Loucy (cell line): ENCODE measurements at regions not wholly inside any gene's neighbourhood (a gene's known extent, or its start where the extent isn't known, plus 50 kb on each side); places are given as distances from the start of the nearest gene placed in this dataset.

Source experiments
- H2AFZ ChIP-seq: fragments of 200-600 bp; sonication (generic); 2 replicates; pipeline ENCODE4 v1.6.0; 2016; ENCODE audit warnings: antibody characterized with exemption, mild to moderate bottlenecking, low read length, moderate library complexity
- H3F3A ChIP-seq: fragments of 200-600 bp; 2 replicates; pipeline ENCODE4 v1.6.0; 2016; ENCODE audit warnings: antibody characterized with exemption, low read depth, mild to moderate bottlenecking
- H3K27me3 ChIP-seq: fragments of 200-600 bp; sonication (generic); 2 replicates; pipeline ENCODE4 v1.6.1; 2014; ENCODE audit warnings: low read length, mild to moderate bottlenecking; ENCODE audit not compliant: insufficient read depth, poor library complexity, severe bottlenecking
- H3K36me3 ChIP-seq: fragments of 200-600 bp; sonication (generic); 2 replicates; pipeline ENCODE4 v1.6.1; 2016; ENCODE audit warnings: low read length; ENCODE audit not compliant: insufficient read depth
- H3K4me1 ChIP-seq: fragments of 200-600 bp; sonication (generic); 2 replicates; pipeline ENCODE4 v1.5.1; 2014; ENCODE audit warnings: low read length, mild to moderate bottlenecking; ENCODE audit not compliant: insufficient read depth, poor library complexity, severe bottlenecking
- H3K4me2 ChIP-seq: fragments of 200-600 bp; sonication (generic); 2 replicates; pipeline ENCODE4 v1.6.0; 2014; ENCODE audit warnings: antibody characterized with exemption, low read length, low read depth, mild to moderate bottlenecking; ENCODE audit not compliant: poor library complexity, severe bottlenecking
- H3K4me3 ChIP-seq: fragments of 200-600 bp; sonication (generic); 2 replicates; pipeline ENCODE4 v1.5.1; 2014; ENCODE audit warnings: low read length, mild to moderate bottlenecking, mixed read lengths; ENCODE audit not compliant: poor library complexity, severe bottlenecking
- H3K79me2 ChIP-seq: fragments of 200-600 bp; sonication (generic); 2 replicates; pipeline ENCODE4 v1.6.1; 2014; ENCODE audit warnings: low read length; ENCODE audit not compliant: insufficient read depth
- H3K9ac ChIP-seq: fragments of 200-600 bp; sonication (generic); 2 replicates; pipeline ENCODE4 v1.6.0; 2014; ENCODE audit warnings: mild to moderate bottlenecking, low read depth, low read length, moderate library complexity; ENCODE audit not compliant: poor library complexity, severe bottlenecking
- H3K9me2 ChIP-seq: fragments of 200-600 bp; sonication (generic); replicated peaks from 2 replicates; pipeline ENCODE4 v1.6.1; 2016; ENCODE audit warnings: low read depth, low read length, mixed read lengths
- H3K9me3 ChIP-seq: fragments of 200-600 bp; sonication (generic); 2 replicates; pipeline ENCODE4 v1.6.1; 2014; ENCODE audit warnings: mild to moderate bottlenecking, antibody characterized with exemption, low read length, low read depth; ENCODE audit not compliant: insufficient read depth
- H4K20me1 ChIP-seq: fragments of 200-600 bp; sonication (generic); 2 replicates; pipeline ENCODE4 v1.6.0; 2014; ENCODE audit warnings: antibody characterized with exemption, low read length, mild to moderate bottlenecking; ENCODE audit not compliant: insufficient read depth, poor library complexity, severe bottlenecking
- CTCF ChIP-seq: fragments of 200-600 bp; sonication (generic); conservative IDR thresholded peaks from 2 replicates; pipeline ENCODE4 v1.5.1; 2014; ENCODE audit warnings: mild to moderate bottlenecking, antibody characterized with exemption, low read length
- EZH2phosphoT487 ChIP-seq: fragments of 200-600 bp; IDR thresholded peaks from 2 replicates; pipeline ENCODE4 v1.6.1; 2018; ENCODE audit warnings: antibody characterized with exemption, mild to moderate bottlenecking, moderate library complexity, borderline replicate concordance

- no peak overlapping the region for H3K4me2 ChIP-seq
- TF ChIP-seq CTCF (no peak), EZH2phosphoT487 (no peak)
- H3K36me3 ChIP-seq = no peaks in the 10 kb centered on the region
- no peaks in the 10 kb centered on the region for H3F3A ChIP-seq
- no peaks in the 10 kb centered on the region for H3K27me3 ChIP-seq
- H3K9ac ChIP-seq = no peak overlapping the region
- H3K9me3 ChIP-seq = no peaks in the 10 kb centered on the region
- no peaks in the 10 kb centered on the region for H3K4me1 ChIP-seq
- H2AFZ ChIP-seq = no peak overlapping the region
- no peaks in the 10 kb centered on the region for H3K9me2 ChIP-seq
- H3K4me3 ChIP-seq = no peak overlapping the region
- no peaks in the 10 kb centered on the region for H4K20me1 ChIP-seq
- no peaks in the 10 kb centered on the region for H3K79me2 ChIP-seq
Observed at GRCh38 chr5:104198156-104198555, 635.6 kb upstream of the NUDT12 start.

GRCh38 chr5:104189909-104190308 is 627.3 kb upstream of the NUDT12 start:
- Histone ChIP-seq H4K20me1 (no peaks in the 10 kb centered on the region), H3K9ac (no peak overlapping the region), H3K79me2 (no peaks in the 10 kb centered on the region), H2AFZ (no peak overlapping the region), H3F3A (no peaks in the 10 kb centered on the region), H3K27me3 (no peaks in the 10 kb centered on the region), H3K36me3 (no peaks in the 10 kb centered on the region), H3K4me1 (no peaks in the 10 kb centered on the region), H3K4me2 (peak overlapping the region; percentile 37), H3K9me2 (no peaks in the 10 kb centered on the region), H3K9me3 (no peaks in the 10 kb centered on the region), H3K4me3 (no peak overlapping the region)
- TF ChIP-seq CTCF (no peak), EZH2phosphoT487 (no peak)

GRCh38 chr5:104189031-104189430 is 626.4 kb upstream of the NUDT12 start:
- Histone ChIP-seq H3K9me3 (no peaks in the 10 kb centered on the region), H3K36me3 (no peaks in the 10 kb centered on the region), H3K4me3 (no peak overlapping the region), H2AFZ (no peak overlapping the region), H3K79me2 (no peaks in the 10 kb centered on the region), H3K27me3 (no peaks in the 10 kb centered on the region), H4K20me1 (no peaks in the 10 kb centered on the region), H3K9me2 (no peaks in the 10 kb centered on the region), H3K4me2 (no peak overlapping the region), H3K9ac (no peak overlapping the region), H3K4me1 (no peaks in the 10 kb centered on the region), H3F3A (no peaks in the 10 kb centered on the region)
- TF ChIP-seq EZH2phosphoT487 = no peak
- TF ChIP-seq CTCF = no peak
